HepG2 (cell line): ENCODE measurements at regions not wholly inside any gene's neighbourhood (a gene's known extent, or its start where the extent isn't known, plus 50 kb on each side); places are given as distances from the start of the nearest gene placed in this dataset.

ENCODE experiments used
- ATAC-seq: fragments of 200-7000 bp; cut with Tn5 transposase; 3 replicates; pipeline ENCODE4 v1.9.1; 2020; ENCODE audit warnings: mild to moderate bottlenecking, moderate library complexity
- BruUV-seq: library from RNA; stranded (reverse); fragments of 400-500 nt; replicated peaks from 2 replicates; lab custom pipeline; 2021; lab: Mats Ljungman, UMichigan
- CTCF ChIA-PET: fragments of 300-600 bp; formaldehyde crosslinking; extraction: SDS; loops from one replicate; lab custom pipeline; 2021; ENCODE audit warnings: low total read pairs, inconsistent platforms, low intra/inter-chr PET ratio; lab: Yijun Ruan, JAX
- POLR2A ChIA-PET: fragments of 350-600 bp; sonication (Branson Sonifier 250); formaldehyde crosslinking; loops from one replicate; lab custom pipeline; 2020; ENCODE audit warnings: antibody characterized with exemption, inconsistent platforms; lab: Yijun Ruan, JAX
- DNase-seq: peaks from one replicate; pipeline ENCODE4 v3.0.0-alpha.2; 2015; ENCODE audit warnings: low spot score
- FAIRE-seq: peaks from 3 replicates; lab custom pipeline; 2011; peaks lifted over from hg19 to GRCh38; lab: Jason Lieb, UNC
- H2AFZ ChIP-seq: one replicate; pipeline ENCODE4 v1.6.1; 2011; ENCODE audit warnings: low read length, inconsistent platforms
- H3K27ac ChIP-seq: fragments of 300-600 bp; 3 replicates; pipeline ENCODE4 v1.8.0; 2011; ENCODE audit warnings: mixed run types, mild to moderate bottlenecking, mixed read lengths, low read length, inconsistent platforms; ENCODE audit not compliant: insufficient read depth; ENCODE audit errors: extremely low read length
- H3K27me3 ChIP-seq, 2 experiments: fragments of 200-600 bp in 1 of 2; 2 replicates in 1 of 2; 3 replicates in 1 of 2; pipeline versions ENCODE4 v1.6.0 to v1.8.0; 2011; ENCODE audit warnings: low read length in 2 of 2, mild to moderate bottlenecking in 2 of 2, moderate library complexity in 2 of 2, inconsistent platforms in 1 of 2; ENCODE audit not compliant: insufficient read depth in 2 of 2, control insufficient read depth in 1 of 2
- H3K36me3 ChIP-seq, 2 experiments: fragments of 200-600 bp in 1 of 2; replicated peaks in 1 of 2; 2 replicates in 1 of 2; 3 replicates in 1 of 2; pipeline versions ENCODE4 v1.5.1 to v1.8.0; 2011; ENCODE audit warnings: low read length in 2 of 2, inconsistent platforms in 1 of 2; ENCODE audit not compliant: insufficient read depth in 2 of 2, control insufficient read depth in 1 of 2
- H3K4me1 ChIP-seq: 2 replicates; pipeline ENCODE4 v1.5.1; 2012; ENCODE audit warnings: low read length, inconsistent platforms; ENCODE audit not compliant: insufficient read depth
- H3K4me2 ChIP-seq: 2 replicates; pipeline ENCODE4 v1.6.0; 2011; ENCODE audit warnings: low read depth, low read length, inconsistent platforms
- H3K4me3 ChIP-seq, 3 experiments: fragments of 200-600 bp in 1 of 3; sonication (generic), shearing (Covaris generic) in 1 of 3; replicated peaks in 1 of 3; 2 replicates each; pipeline ENCODE4 v1.5.1; 2011 to 2016; ENCODE audit warnings: low read length in 3 of 3, inconsistent platforms in 2 of 3, low read depth in 2 of 3, mild to moderate bottlenecking in 2 of 3, control low read depth in 1 of 3, mixed read lengths in 1 of 3; ENCODE audit not compliant: insufficient read depth in 1 of 3
- H3K79me2 ChIP-seq: one replicate; pipeline ENCODE4 v1.6.1; 2011; ENCODE audit warnings: low read length, inconsistent platforms; ENCODE audit not compliant: insufficient read depth
- H3K9ac ChIP-seq: 2 replicates; pipeline ENCODE4 v1.6.0; 2011; ENCODE audit warnings: mild to moderate bottlenecking, low read depth, low read length, inconsistent platforms; ENCODE audit not compliant: insufficient read depth
- H3K9me3 ChIP-seq: 2 replicates; pipeline ENCODE4 v1.5.1; 2012; ENCODE audit warnings: mild to moderate bottlenecking, low read length
- H4K20me1 ChIP-seq: 2 replicates; pipeline ENCODE4 v1.6.0; 2011; ENCODE audit warnings: inconsistent platforms, mild to moderate bottlenecking, low read length, moderate library complexity; ENCODE audit not compliant: insufficient read depth
- ATAD3A ChIP-seq: sonication (generic); formaldehyde crosslinking; IDR thresholded peaks from 2 replicates; pipeline ENCODE4 v1.4.0; 2020; ENCODE audit warnings: missing genetic modification reagents
- ATF7 ChIP-seq, 2 experiments: fragments of 450-650 bp in 1 of 2; sonication (generic) in 1 of 2; formaldehyde crosslinking in 1 of 2; IDR thresholded peaks; 2 replicates each; pipeline versions ENCODE4 v1.4.0 to v1.6.1; 2016 to 2020; ENCODE audit warnings: antibody characterized with exemption in 1 of 2, mild to moderate bottlenecking in 1 of 2, missing genetic modification reagents in 1 of 2
- MAFF ChIP-seq: IDR thresholded peaks from 2 replicates; pipeline ENCODE4 v1.6.1; 2011; ENCODE audit warnings: low read depth, low read length, improper control_type of control experiment
- MAFK ChIP-seq, 2 experiments: IDR thresholded peaks in 1 of 2; conservative IDR thresholded peaks in 1 of 2; 2 replicates each; pipeline ENCODE4 v1.6.1; 2011; ENCODE audit warnings: improper control_type of control experiment in 2 of 2, low read length in 2 of 2
- SYNCRIP ChIP-seq: fragments of 200-400 bp; formaldehyde crosslinking; IDR thresholded peaks from 2 replicates; pipeline ENCODE4 v1.6.1; 2018; ENCODE audit warnings: mild to moderate bottlenecking, low read depth, low read length; ENCODE audit not compliant: insufficient read depth
- ZFP90 ChIP-seq: sonication (generic); formaldehyde crosslinking; IDR thresholded peaks from 2 replicates; pipeline ENCODE4 v1.8.0; 2022; ENCODE audit warnings: missing genetic modification reagents, mild to moderate bottlenecking, inconsistent platforms, borderline replicate concordance
- ZNF543 ChIP-seq: sonication (generic); formaldehyde crosslinking; IDR thresholded peaks from 2 replicates; pipeline ENCODE4 v1.4.0; 2020; ENCODE audit warnings: mild to moderate bottlenecking, missing genetic modification reagents
- WGBS: methylation state at CpG from one replicate; pipeline ENCODE4 v1.1.6; 2017; ENCODE audit warnings: low lambda C conversion rate; 5-methylcytosine and 5-hydroxymethylcytosine counted together
- in situ Hi-C: cut with HindIII; loops from 2 replicates; pipeline ENCODE4 v1.10.0; 2017; ENCODE audit warnings: low pct_unique_long_range_greater_than_20kb; ENCODE audit not compliant: extremely low pct_ligation_motif_present
- intact Hi-C: fragments of 100-400 bp; cut with micrococcal nuclease; formaldehyde crosslinking; loops from one replicate; pipeline ENCODE4 v1.10.0; 2022; ENCODE audit not compliant: unreplicated experiment
- TF ChIP-seq, protein P1 (sequence below): sonication (generic); formaldehyde crosslinking; IDR thresholded peaks from 2 replicates; pipeline ENCODE4 v1.8.0; 2022; ENCODE audit warnings: mild to moderate bottlenecking, missing genetic modification reagents, moderate library complexity

DNA sequence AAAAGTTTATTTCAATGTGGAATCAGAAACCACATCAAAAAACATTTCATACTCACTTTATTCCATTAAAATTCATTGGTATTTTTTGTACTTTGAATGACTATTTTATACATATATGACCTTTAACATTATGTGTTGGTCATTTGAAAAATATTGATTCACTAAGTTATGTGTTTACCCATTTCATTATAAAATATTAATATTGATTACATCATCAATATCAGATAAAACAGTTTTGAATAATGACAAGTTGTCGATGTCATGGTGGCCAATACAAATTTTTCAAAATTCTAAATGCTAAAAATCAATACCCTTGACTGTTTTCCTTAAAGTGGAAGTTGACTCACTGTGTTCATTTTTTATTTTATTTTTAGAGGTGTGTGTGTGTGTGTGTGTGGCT lies 239.7 kb upstream of the ROBO1 start:
- no peak overlapping the region for H2AFZ ChIP-seq
- H3K27me3 ChIP-seq, result no peaks in the 10 kb centered on the region
- intact Hi-C loops (no loop called here), in situ Hi-C loops (no loop called here)
- H3K36me3 ChIP-seq, result no peaks in the 10 kb centered on the region
- no TSS peak for BruUV-seq
- H3K79me2 ChIP-seq, result no peaks in the 10 kb centered on the region
- no peak overlapping the region for H3K9ac ChIP-seq
- TF ChIP-seq ZFP90 (CRISPR knock-in tag), result no peak
- 0 out of 4 replicates have a peak, but pooled peaks of 1 of the 2 experiments have one; percentile 26 for TF ChIP-seq MAFK (conservative IDR thresholded peaks at IDR 0.05 in 1 of 2, IDR thresholded peaks at IDR 0.05 in 1 of 2; ENCODE audit: low read length in 2 of 2)
- peak; percentile 85 for TF ChIP-seq ATF7 (IDR thresholded peaks at IDR 0.05)
- no peak for TF ChIP-seq ATF7 (CRISPR knock-in tag; IDR thresholded peaks at IDR 0.05)
- H4K20me1 ChIP-seq, result no peaks in the 10 kb centered on the region
- ATAC-seq (no peak), DNase-seq (no peak), FAIRE-seq (no peak)
- WGBS, result 0% methylated on average over 1 of the region's 1 CpG
- no peak overlapping the region for H3K4me2 ChIP-seq
- ChIA-PET CTCF (no interaction called here), POLR2A (no interaction called here)
- H3K9me3 ChIP-seq, result no peaks in the 10 kb centered on the region
- no peaks in the 10 kb centered on the region for H3K4me1 ChIP-seq
- no peak overlapping the region for H3K27ac ChIP-seq
- H3K4me3 ChIP-seq, result no peak overlapping the region

- Histone ChIP-seq H3K27me3 (no peaks in the 10 kb centered on the region), H3K36me3 (no peaks in the 10 kb centered on the region), H3K9ac (no peak overlapping the region), H3K4me3 (no peak overlapping the region), H3K79me2 (no peaks in the 10 kb centered on the region), H4K20me1 (no peaks in the 10 kb centered on the region), H3K9me3 (no peaks in the 10 kb centered on the region)
- FAIRE-seq (no peak), ATAC-seq (no peak), DNase-seq (no peak)
- ChIA-PET POLR2A (no interaction called here), CTCF (no interaction called here)
- no TSS peak for BruUV-seq
- no peak for TF ChIP-seq SYNCRIP
- no peak for TF ChIP-seq ATAD3A (CRISPR knock-in tag)
- TF ChIP-seq MAFK (conservative IDR thresholded peaks at IDR 0.05 in 1 of 2, IDR thresholded peaks at IDR 0.05 in 1 of 2; ENCODE audit: low read length in 2 of 2), result peak in 1 of 2 experiments; percentile 54; a peak in 2 of 4 replicates
- TF ChIP-seq, protein P1, sequence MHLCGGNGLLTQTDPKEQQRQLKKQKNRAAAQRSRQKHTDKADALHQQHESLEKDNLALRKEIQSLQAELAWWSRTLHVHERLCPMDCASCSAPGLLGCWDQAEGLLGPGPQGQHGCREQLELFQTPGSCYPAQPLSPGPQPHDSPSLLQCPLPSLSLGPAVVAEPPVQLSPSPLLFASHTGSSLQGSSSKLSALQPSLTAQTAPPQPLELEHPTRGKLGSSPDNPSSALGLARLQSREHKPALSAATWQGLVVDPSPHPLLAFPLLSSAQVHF (CRISPR knock-in tag), result no peak
- peak; percentile 26; the same call in 1 of the 2 replicates for TF ChIP-seq MAFF
- no peak for TF ChIP-seq ZNF543 (CRISPR knock-in tag)
- TF ChIP-seq, all 625 proteins: peak for 2
- no peak overlapping the region for H2AFZ ChIP-seq
- intact Hi-C loops (no loop called here), in situ Hi-C loops (no loop called here)
- no peak overlapping the region for H3K4me2 ChIP-seq
- no peaks in the 10 kb centered on the region for H3K4me1 ChIP-seq
- no peak overlapping the region for H3K27ac ChIP-seq
Measured at GRCh38 chr3:80006315-80006714, 238.5 kb upstream of the ROBO1 start.
